ENCODE measurements at regions not wholly inside any gene's neighbourhood (a gene's known extent, or its start where the extent isn't known, plus 50 kb on each side); places are given as distances from the start of the nearest gene placed in this dataset.

DNA sequence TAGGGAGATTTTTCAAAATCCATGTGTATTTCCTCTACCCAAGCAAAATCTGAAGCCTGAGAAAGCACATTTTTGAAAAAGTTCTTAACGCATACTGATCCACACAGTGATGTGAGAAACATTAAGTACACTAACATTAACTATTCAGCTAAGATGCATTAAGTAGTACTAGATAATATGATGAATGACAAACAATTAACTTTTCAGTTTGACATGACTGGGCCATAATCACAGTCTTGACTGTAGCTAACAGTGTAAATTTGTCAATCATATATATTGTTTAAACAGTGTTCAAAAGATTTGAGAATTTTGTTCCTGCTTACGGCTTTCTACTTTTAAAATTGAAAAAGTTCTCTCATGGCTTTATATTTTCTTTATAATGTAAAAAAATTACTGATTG is 72.0 kb downstream of the CNTN3 start:
- in situ Hi-C loops (cut with HindIII; ENCODE audit: low sequenced_read_pairs), result no loop called here
- H3K4me3 ChIP-seq (ENCODE audit: low read depth, low read length), result no peak overlapping the region
- no peak for DNase-seq (ENCODE audit: low read depth)
- TF ChIP-seq, protein P1, sequence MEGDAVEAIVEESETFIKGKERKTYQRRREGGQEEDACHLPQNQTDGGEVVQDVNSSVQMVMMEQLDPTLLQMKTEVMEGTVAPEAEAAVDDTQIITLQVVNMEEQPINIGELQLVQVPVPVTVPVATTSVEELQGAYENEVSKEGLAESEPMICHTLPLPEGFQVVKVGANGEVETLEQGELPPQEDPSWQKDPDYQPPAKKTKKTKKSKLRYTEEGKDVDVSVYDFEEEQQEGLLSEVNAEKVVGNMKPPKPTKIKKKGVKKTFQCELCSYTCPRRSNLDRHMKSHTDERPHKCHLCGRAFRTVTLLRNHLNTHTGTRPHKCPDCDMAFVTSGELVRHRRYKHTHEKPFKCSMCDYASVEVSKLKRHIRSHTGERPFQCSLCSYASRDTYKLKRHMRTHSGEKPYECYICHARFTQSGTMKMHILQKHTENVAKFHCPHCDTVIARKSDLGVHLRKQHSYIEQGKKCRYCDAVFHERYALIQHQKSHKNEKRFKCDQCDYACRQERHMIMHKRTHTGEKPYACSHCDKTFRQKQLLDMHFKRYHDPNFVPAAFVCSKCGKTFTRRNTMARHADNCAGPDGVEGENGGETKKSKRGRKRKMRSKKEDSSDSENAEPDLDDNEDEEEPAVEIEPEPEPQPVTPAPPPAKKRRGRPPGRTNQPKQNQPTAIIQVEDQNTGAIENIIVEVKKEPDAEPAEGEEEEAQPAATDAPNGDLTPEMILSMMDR (IDR thresholded peaks at IDR 0.05; ENCODE audit: low read depth, low read length, missing control alignments), result no peak

DNA sequence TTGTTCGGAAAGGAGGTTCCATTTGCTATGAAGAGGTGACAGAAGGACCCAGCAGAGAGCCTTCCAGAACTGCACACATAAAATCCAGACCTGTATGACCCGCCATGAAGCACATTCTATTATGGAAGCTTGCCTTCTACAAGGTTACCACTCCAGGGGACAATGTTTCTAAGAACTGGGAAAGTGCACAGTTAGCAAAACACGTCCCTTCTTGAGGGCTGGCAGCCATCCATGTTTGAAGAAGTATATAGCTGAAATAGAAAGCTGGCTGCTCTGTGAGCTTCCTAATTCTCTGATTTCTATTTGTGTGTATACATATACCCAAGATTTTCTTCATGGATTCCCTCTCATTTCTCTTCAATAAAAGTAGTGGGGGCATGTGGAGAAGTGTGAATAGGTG is 74.6 kb downstream of the CNTN3 start:
- in situ Hi-C loops (cut with HindIII; ENCODE audit: low sequenced_read_pairs), result no loop called here
- TF ChIP-seq, protein P1 (IDR thresholded peaks at IDR 0.05; ENCODE audit: low read depth, low read length, missing control alignments), result no peak
- no peak for DNase-seq (ENCODE audit: low read depth)
- H3K4me3 ChIP-seq (ENCODE audit: low read depth, low read length), result no peak overlapping the region

DNA sequence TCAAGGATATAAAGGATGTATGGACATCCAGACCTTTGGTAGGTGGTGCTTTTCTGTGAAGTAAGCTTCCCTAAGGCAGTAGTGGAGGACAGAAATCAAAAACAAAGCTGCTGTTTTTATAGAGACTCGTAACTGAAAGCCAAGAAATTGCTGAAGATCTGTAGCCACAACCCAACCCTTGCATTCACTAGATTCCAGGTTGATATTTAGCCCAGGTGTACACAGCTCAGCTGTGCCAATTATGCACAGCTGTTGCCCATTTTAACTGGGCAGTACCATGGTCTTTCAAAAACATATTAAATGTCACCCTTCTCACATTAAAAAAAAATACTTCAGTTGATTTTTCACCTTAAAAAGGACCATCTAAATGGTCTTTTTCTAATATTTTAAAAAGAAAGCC is 75.8 kb downstream of the CNTN3 start:
- TF ChIP-seq, protein P1 (IDR thresholded peaks at IDR 0.05; ENCODE audit: low read depth, low read length, missing control alignments), result no peak

DNA sequence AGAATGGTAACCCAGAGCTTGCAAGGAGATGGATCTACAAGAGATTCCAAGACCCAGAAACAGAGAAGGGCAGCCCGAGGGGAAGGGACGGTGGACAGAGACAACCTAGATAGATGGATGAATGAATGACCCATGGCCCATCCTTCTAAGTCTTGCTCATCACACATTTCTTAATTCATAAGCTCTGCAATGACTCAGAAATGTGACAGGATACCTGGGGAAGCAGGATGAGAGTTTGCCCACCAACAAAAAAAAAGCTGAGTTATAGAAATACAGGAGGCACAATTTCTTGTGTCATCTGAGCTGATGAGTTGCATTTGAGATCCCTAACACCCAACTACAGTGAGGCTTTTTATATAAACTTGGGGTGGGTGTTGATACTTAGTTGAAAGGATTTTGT is 76.6 kb downstream of the CNTN3 start:
- in situ Hi-C loops (cut with HindIII; ENCODE audit: low sequenced_read_pairs), result no loop called here
- DNase-seq (ENCODE audit: low read depth), result no peak
- no peak overlapping the region for H3K4me3 ChIP-seq (ENCODE audit: low read depth, low read length)
- TF ChIP-seq, protein P1 (IDR thresholded peaks at IDR 0.05; ENCODE audit: low read depth, low read length, missing control alignments), result no peak

More for the DNA sequence above, 75.8 kb downstream of the CNTN3 start:
- no peak overlapping the region for H3K4me3 ChIP-seq (ENCODE audit: low read depth, low read length)
- DNase-seq (ENCODE audit: low read depth), result no peak
- in situ Hi-C loops (cut with HindIII; ENCODE audit: low sequenced_read_pairs), result no loop called here

DNA sequence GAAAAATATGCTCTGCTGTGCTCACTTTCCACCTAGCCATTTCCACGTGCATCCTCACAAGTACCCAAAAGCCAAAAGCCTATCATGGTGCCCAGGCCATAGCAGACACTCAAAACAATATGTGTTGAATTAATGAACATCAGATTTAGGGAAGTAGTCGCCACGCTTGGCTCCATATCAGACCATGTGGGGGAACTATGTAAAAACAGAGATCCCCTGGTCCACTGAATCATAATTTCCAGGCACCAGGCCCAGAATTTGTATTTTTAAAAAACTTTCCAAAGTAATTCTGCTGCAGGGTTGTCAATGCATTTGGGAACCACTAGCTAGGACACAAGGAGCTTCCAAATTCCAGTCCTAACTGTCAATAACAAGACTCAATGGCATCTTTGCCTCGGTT is 77.3 kb downstream of the CNTN3 start:
- peak; percentile 59 for DNase-seq (ENCODE audit: low read depth)
- TF ChIP-seq, protein P1 (IDR thresholded peaks at IDR 0.05; ENCODE audit: low read depth, low read length, missing control alignments), result no peak
- in situ Hi-C loops (cut with HindIII; ENCODE audit: low sequenced_read_pairs), result no loop called here
- H3K4me3 ChIP-seq (ENCODE audit: low read depth, low read length), result no peak overlapping the region

DNA sequence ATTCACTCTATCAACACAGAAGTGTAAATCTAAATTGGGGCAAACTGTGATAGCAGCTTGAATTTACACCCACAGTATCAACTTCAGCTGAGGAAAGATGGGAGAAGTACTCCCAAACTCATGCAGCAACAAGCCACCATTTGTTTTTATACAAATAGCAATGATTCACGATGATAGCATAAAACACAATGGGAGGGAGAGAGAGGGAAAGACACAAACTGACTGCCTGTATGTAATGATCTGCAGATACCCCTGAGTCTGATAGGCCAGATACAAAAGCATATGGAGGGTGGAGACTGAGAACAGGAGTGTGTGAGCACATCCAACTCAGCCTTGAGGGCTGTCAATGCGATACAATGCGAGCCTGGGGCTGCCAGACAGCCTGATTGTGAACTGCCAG is 79.2 kb downstream of the CNTN3 start:
- in situ Hi-C loops (cut with HindIII; ENCODE audit: low sequenced_read_pairs), result no loop called here
- TF ChIP-seq, protein P1 (IDR thresholded peaks at IDR 0.05; ENCODE audit: low read depth, low read length, missing control alignments), result no peak
- no peak for DNase-seq (ENCODE audit: low read depth)
- no peak overlapping the region for H3K4me3 ChIP-seq (ENCODE audit: low read depth, low read length)

DNA sequence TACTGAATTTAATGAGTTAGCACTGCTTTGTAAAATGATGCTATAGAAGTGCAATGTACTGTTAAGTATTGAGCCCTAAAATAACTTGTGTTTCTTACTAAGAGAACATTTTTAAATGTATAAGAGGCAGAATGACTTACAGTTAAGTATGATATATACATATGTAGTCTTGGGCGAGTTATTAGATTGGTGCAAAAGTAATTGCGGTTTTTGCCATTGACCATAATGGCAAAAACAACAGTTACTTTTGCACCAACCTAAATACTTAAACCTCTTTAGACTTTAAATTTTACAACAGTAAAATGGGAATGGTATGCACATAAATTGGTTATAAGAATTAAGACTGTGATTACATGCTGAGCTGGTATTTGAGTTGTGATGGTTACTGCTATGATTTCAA is 79.8 kb downstream of the CNTN3 start:
- H3K4me3 ChIP-seq (ENCODE audit: low read depth, low read length), result no peak overlapping the region
- TF ChIP-seq, protein P1 (IDR thresholded peaks at IDR 0.05; ENCODE audit: low read depth, low read length, missing control alignments), result no peak
- DNase-seq (ENCODE audit: low read depth), result no peak
- in situ Hi-C loops (cut with HindIII; ENCODE audit: low sequenced_read_pairs), result no loop called here

All from astrocyte of the cerebellum (primary cell).